Cerebellar nuclear complex (tissue), 1 donor: ENCODE measurements at regions not wholly inside any gene's neighbourhood (a gene's known extent, or its start where the extent isn't known, plus 50 kb on each side); places are given as distances from the start of the nearest gene placed in this dataset.
"Not testable (repeated sequence)": the region's sequence is repeated elsewhere in the genome, so short reads cannot be mapped to it uniquely, and the experiment has no call there.

ENCODE experiments used
- DNase-seq, 2 experiments: peaks; one replicate each; lab custom pipeline; 2025; lab: John Stamatoyannopoulos, UW

- DNase-seq, result no peak
Observed at GRCh38 chr1:181257117-181257516, 168.6 kb downstream of the IER5 start.

- no peak for DNase-seq
Observed at GRCh38 chr1:181259026-181259745, 170.7 kb downstream of the IER5 start.

GRCh38 chr1:181260271-181260670 is 171.8 kb downstream of the IER5 start:
- no peak for DNase-seq

- DNase-seq, result no peak
Observed at GRCh38 chr1:181260994-181261393, 172.5 kb downstream of the IER5 start.

GRCh38 chr1:181262069-181262468 is 173.6 kb downstream of the IER5 start:
- no peak for DNase-seq

GRCh38 chr1:181263444-181263843 is 174.9 kb downstream of the IER5 start:
- DNase-seq, result no peak

- no peak for DNase-seq
Observed at GRCh38 chr1:181264821-181265220, 176.3 kb downstream of the IER5 start.

- DNase-seq, result no peak
Observed at GRCh38 chr1:181284978-181285377, 196.5 kb downstream of the IER5 start.

- no peak for DNase-seq
Observed at GRCh38 chr1:181295217-181295616, 188.1 kb upstream of the CACNA1E start.

GRCh38 chr1:181296180-181296579 is 187.1 kb upstream of the CACNA1E start:
- no peak for DNase-seq

GRCh38 chr1:181308098-181308497 is 175.2 kb upstream of the CACNA1E start:
- DNase-seq, result no peak

GRCh38 chr1:181310560-181310959 is 172.8 kb upstream of the CACNA1E start:
- no peak for DNase-seq

- no peak for DNase-seq
Observed at GRCh38 chr1:181312946-181313345, 170.4 kb upstream of the CACNA1E start.

GRCh38 chr1:181313466-181313865 is 169.9 kb upstream of the CACNA1E start:
- no peak for DNase-seq

- no peak for DNase-seq
Observed at GRCh38 chr1:181314010-181314409, 169.3 kb upstream of the CACNA1E start.

- DNase-seq, result no peak
Observed at GRCh38 chr1:181314959-181315358, 168.4 kb upstream of the CACNA1E start.

GRCh38 chr1:181317261-181317930 is 165.9 kb upstream of the CACNA1E start:
- no peak for DNase-seq

- no peak for DNase-seq
Observed at GRCh38 chr1:181318022-181318857, 165.1 kb upstream of the CACNA1E start.

GRCh38 chr1:181318858-181319235 is 164.5 kb upstream of the CACNA1E start:
- DNase-seq, result no peak

GRCh38 chr1:181319907-181320306 is 163.4 kb upstream of the CACNA1E start:
- no peak for DNase-seq

- no peak for DNase-seq
Observed at GRCh38 chr1:181324797-181325616, 158.3 kb upstream of the CACNA1E start.

GRCh38 chr1:181325765-181326164 is 157.6 kb upstream of the CACNA1E start:
- DNase-seq, result not testable (repeated sequence)
